LNCAP (cell line): ENCODE measurements at regions not wholly inside any gene's neighbourhood (a gene's known extent, or its start where the extent isn't known, plus 50 kb on each side); places are given as distances from the start of the nearest gene placed in this dataset.

Source experiments
- CTCF ChIP-seq: fragments of 450-650 bp; IDR thresholded peaks from 2 replicates; pipeline ENCODE4 v1.5.1; 2017; ENCODE audit warnings: mild to moderate bottlenecking

- TF ChIP-seq CTCF, result no peak
Observed at GRCh38 chrX:139085404-139085803, 373.9 kb upstream of the FGF13 start.

- TF ChIP-seq CTCF, result no peak
Observed at GRCh38 chrX:139083191-139083590, 371.7 kb upstream of the FGF13 start.

- TF ChIP-seq CTCF, result no peak
Observed at GRCh38 chrX:139081965-139082364, 370.4 kb upstream of the FGF13 start.

DNA sequence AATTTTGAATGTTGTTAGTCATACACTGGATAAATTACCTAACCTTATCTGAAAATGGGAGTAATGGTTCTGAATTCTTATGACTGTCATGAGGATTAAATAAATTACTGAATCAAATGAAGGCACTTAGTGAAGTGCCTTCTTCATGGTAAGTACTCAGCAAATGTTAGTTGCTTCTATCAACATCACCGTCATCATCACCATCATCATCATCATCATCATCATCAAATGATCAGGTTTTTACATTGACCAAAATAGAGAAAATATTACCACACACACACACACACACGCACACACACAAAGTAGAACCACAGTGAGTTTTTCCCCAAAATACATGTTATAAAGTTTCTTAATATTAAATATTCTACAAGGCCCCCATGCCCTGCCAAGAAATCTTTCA is 368.3 kb upstream of the FGF13 start:
- TF ChIP-seq CTCF, result no peak

- TF ChIP-seq CTCF, result no peak
Observed at GRCh38 chrX:139078761-139079280, 367.3 kb upstream of the FGF13 start.

DNA sequence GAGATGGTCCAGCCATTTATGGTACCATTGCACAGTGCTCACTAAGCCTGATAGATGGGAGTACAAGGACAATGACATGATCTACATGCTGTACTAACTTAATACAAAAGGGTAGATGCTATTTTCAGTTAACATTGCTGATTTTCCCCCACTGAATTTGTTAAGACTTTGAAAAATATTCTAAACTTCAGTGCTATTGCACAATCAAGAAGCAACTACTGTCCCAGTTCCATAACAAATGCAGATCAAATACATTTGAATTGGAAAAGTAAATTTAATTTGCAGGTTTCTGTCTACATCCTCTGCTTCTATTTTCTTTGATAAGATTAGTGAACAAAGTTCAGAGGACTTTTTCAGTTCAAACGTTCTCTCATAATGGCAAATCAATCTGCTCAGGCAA is 366.8 kb upstream of the FGF13 start:
- no peak for TF ChIP-seq CTCF

- TF ChIP-seq CTCF, result no peak
Observed at GRCh38 chrX:139077281-139078250, 366.0 kb upstream of the FGF13 start.
